SK-N-SH (cell line): ENCODE measurements at regions not wholly inside any gene's neighbourhood (a gene's known extent, or its start where the extent isn't known, plus 50 kb on each side); places are given as distances from the start of the nearest gene placed in this dataset.

Experiments used
- CHD2 ChIP-seq: fragments of 150-350 bp; IDR thresholded peaks from 2 replicates; pipeline ENCODE4 v1.6.1; 2018; ENCODE audit warnings: low read length; ENCODE audit not compliant: partially characterized antibody
- CTCF ChIP-seq: fragments of 200-600 bp; sonication (generic); IDR thresholded peaks from 2 replicates; pipeline ENCODE4 v1.6.1; 2017; ENCODE audit warnings: antibody characterized with exemption, mild to moderate bottlenecking, moderate library complexity
- EZH2phosphoT487 ChIP-seq: fragments of 200-600 bp; sonication (generic); IDR thresholded peaks from 2 replicates; pipeline ENCODE4 v1.6.1; 2017; ENCODE audit warnings: low read depth, mixed run types, mild to moderate bottlenecking, antibody characterized with exemption, moderate library complexity, borderline replicate concordance
- FOXM1 ChIP-seq: IDR thresholded peaks from 2 replicates; pipeline ENCODE4 v1.4.0; 2012; ENCODE audit warnings: low read depth, mild to moderate bottlenecking
- MXI1 ChIP-seq: IDR thresholded peaks from 2 replicates; pipeline ENCODE4 v1.6.1; 2012; ENCODE audit warnings: mild to moderate bottlenecking, low read depth, low read length, improper control_type of control experiment
- NFIC ChIP-seq: IDR thresholded peaks from 2 replicates; pipeline ENCODE4 v1.4.0; 2012; ENCODE audit warnings: borderline replicate concordance
- RCOR1 ChIP-seq: fragments of 150-350 bp; IDR thresholded peaks from 2 replicates; pipeline ENCODE4 v1.6.1; 2017; ENCODE audit warnings: antibody characterized with exemption, low read length
- REST ChIP-seq: IDR thresholded peaks from 2 replicates; pipeline ENCODE4 v1.6.1; 2012; ENCODE audit warnings: mild to moderate bottlenecking, low read depth, low read length, moderate library complexity
- RFX5 ChIP-seq: IDR thresholded peaks from 2 replicates; pipeline ENCODE4 v1.6.1; 2012; ENCODE audit warnings: mild to moderate bottlenecking, improper control_type of control experiment, low read length
- RXRA ChIP-seq: IDR thresholded peaks from 2 replicates; pipeline ENCODE4 v1.4.0; 2012; ENCODE audit warnings: low read depth, mild to moderate bottlenecking, borderline replicate concordance
- SIN3A ChIP-seq: IDR thresholded peaks from 2 replicates; pipeline ENCODE4 v1.6.1; 2012; ENCODE audit warnings: low read depth, mild to moderate bottlenecking, low read length, moderate library complexity, borderline replicate concordance
- USF2 ChIP-seq: fragments of 150-350 bp; IDR thresholded peaks from 2 replicates; pipeline ENCODE4 v1.6.1; 2017; ENCODE audit warnings: antibody characterized with exemption, low read length, low read depth, borderline replicate concordance

GRCh38 chr1:228810878-228811711 lies 75.8 kb downstream of the RHOU start:
- TF ChIP-seq CTCF (no peak), USF2 (no peak), RFX5 (no peak), EZH2phosphoT487 (no peak), RXRA (no peak), CHD2 (no peak), NFIC (no peak), REST (no peak), MXI1 (no peak), SIN3A (no peak), FOXM1 (no peak), RCOR1 (no peak)
